ENCODE measurements at regions not wholly inside any gene's neighbourhood (a gene's known extent, or its start where the extent isn't known, plus 50 kb on each side); places are given as distances from the start of the nearest gene placed in this dataset.

DNA sequence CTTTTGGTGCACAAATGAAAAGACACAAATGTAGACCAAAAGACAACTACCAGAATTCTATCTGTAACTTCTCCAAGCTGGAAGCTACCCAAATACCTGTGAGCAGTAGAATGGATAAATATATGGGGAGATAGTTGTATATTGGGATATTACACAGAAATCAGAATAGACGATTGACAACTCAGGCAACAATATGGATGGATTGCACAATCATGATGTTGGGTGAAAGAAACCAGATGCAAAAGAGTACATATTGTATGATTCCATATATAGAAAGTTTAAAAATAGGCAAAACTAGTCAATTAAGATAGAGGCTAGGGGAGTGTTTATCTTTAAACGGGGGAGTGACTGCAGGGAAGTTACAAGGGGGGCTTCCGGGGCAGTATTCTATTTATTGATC lies 77.5 kb upstream of the NKD1 start:
- Histone ChIP-seq H3K27ac (ENCODE audit: low read length, poor library complexity, severe bottlenecking) (no peak overlapping the region), H3K9ac (ENCODE audit: low read length) (no peak overlapping the region), H3K4ac (ENCODE audit: low read depth in 1 of 2, low read length in 2 of 2) (no peak overlapping the region), H4K91ac (ENCODE audit: low read length) (no peak overlapping the region), H3K18ac (ENCODE audit: low read depth in 1 of 2, low read length in 2 of 2) (no peak overlapping the region), H3K4me3 (ENCODE audit: insufficient read depth in 1 of 2, low read depth in 1 of 2, low read length in 2 of 2) (no peak overlapping the region), H3K36me3 (ENCODE audit: control insufficient read depth in 1 of 2, insufficient read depth in 2 of 2, low read depth in 1 of 2, low read length in 2 of 2) (no peaks in the 10 kb centered on the region), H3K4me1 (ENCODE audit: control insufficient read depth, insufficient read depth, low read depth, low read length) (peaks cover 8% of the 10 kb centered on the region), H4K8ac (ENCODE audit: low read length) (no peak overlapping the region), H2AFZ (ENCODE audit: low read depth, low read length) (no peak overlapping the region), H2BK12ac (ENCODE audit: low read length in 2 of 2) (no peak overlapping the region), H3K14ac (ENCODE audit: low read length in 2 of 2) (no peak overlapping the region), H3K4me2 (ENCODE audit: low read length, poor library complexity, severe bottlenecking) (no peak overlapping the region), H3K23ac (ENCODE audit: low read length in 2 of 2) (no peak overlapping the region), H3K79me1 (replicated peaks; ENCODE audit: low read length, poor library complexity, severe bottlenecking) (no peaks in the 10 kb centered on the region), H3K9me3 (ENCODE audit: control insufficient read depth, low read length) (no peaks in the 10 kb centered on the region), H2BK5ac (ENCODE audit: low read depth, low read length, poor library complexity, severe bottlenecking) (no peak overlapping the region), H2BK120ac (ENCODE audit: low read depth, low read length) (no peak overlapping the region), H3K27me3 (ENCODE audit: control insufficient read depth in 1 of 2, insufficient read depth in 1 of 2, low read length in 2 of 2) (peaks cover 43 to 46% of the 10 kb centered on the region in 2 experiments), H2BK15ac (ENCODE audit: low read depth, poor library complexity, severe bottlenecking) (no peak overlapping the region), H2AK5ac (ENCODE audit: low read length, severe bottlenecking) (no peak overlapping the region)
- no peak for DNase-seq
- WGBS = 71% methylated on average over 3 of the region's 3 CpGs

DNA sequence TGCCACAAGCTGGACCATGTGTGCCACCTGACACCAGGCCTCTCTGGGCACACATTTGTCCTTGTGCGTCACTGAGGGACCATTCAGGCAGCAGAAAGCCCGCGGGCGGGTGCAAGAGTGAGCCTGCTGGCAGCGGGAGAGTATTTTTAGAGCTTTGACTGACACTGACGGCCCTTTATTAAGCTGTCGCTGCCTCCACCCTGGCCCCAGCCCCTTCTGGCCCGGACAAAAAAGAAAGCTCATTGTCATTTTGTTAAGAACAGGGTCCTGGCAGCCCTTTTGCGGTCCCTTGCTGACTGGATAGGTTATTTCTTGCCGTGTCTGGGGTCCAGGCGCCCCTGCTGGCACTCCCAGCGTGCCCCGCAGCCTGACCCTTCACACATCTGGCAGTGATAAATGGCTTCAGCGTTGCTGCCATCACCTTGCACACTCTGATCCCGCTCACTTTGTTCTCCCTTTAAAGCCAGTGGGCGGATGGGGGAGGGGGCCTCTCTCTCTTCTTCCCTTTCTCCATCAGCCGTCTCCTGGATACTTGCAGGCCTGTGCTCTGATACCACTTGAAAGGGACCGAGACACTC lies 78.4 kb upstream of the NKD1 start:
- no peaks in the 10 kb centered on the region for H3K79me1 ChIP-seq (replicated peaks; ENCODE audit: low read length, poor library complexity, severe bottlenecking)
- H2BK12ac ChIP-seq (ENCODE audit: low read length in 2 of 2) = no peak overlapping the region
- 43% methylated on average over 15 of the region's 18 CpGs for WGBS
- no peaks in the 10 kb centered on the region for H3K36me3 ChIP-seq (ENCODE audit: control insufficient read depth in 1 of 2, insufficient read depth in 2 of 2, low read depth in 1 of 2, low read length in 2 of 2)
- H2BK5ac ChIP-seq (ENCODE audit: low read depth, low read length, poor library complexity, severe bottlenecking) = no peak overlapping the region
- peaks cover 51 to 54% of the 10 kb centered on the region in 2 experiments for H3K27me3 ChIP-seq (ENCODE audit: control insufficient read depth in 1 of 2, insufficient read depth in 1 of 2, low read length in 2 of 2)
- H4K91ac ChIP-seq (ENCODE audit: low read length) = no peak overlapping the region
- no peak overlapping the region for H2AFZ ChIP-seq (ENCODE audit: low read depth, low read length)
- H3K27ac ChIP-seq (ENCODE audit: low read length, poor library complexity, severe bottlenecking) = no peak overlapping the region
- H3K14ac ChIP-seq (ENCODE audit: low read length in 2 of 2) = no peak overlapping the region
- H2BK15ac ChIP-seq (ENCODE audit: low read depth, poor library complexity, severe bottlenecking) = no peak overlapping the region
- H3K4me2 ChIP-seq (ENCODE audit: low read length, poor library complexity, severe bottlenecking) = no peak overlapping the region
- H3K18ac ChIP-seq (ENCODE audit: low read depth in 1 of 2, low read length in 2 of 2) = no peak overlapping the region
- DNase-seq = no peak
- H3K4me3 ChIP-seq (ENCODE audit: insufficient read depth in 1 of 2, low read depth in 1 of 2, low read length in 2 of 2) = no peak overlapping the region
- no peak overlapping the region for H2AK5ac ChIP-seq (ENCODE audit: low read length, severe bottlenecking)
- peaks cover 8% of the 10 kb centered on the region for H3K4me1 ChIP-seq (ENCODE audit: control insufficient read depth, insufficient read depth, low read depth, low read length)
- H3K9ac ChIP-seq (ENCODE audit: low read length) = no peak overlapping the region
- no peak overlapping the region for H3K23ac ChIP-seq (ENCODE audit: low read length in 2 of 2)
- no peak overlapping the region for H3K4ac ChIP-seq (ENCODE audit: low read depth in 1 of 2, low read length in 2 of 2)
- H2BK120ac ChIP-seq (ENCODE audit: low read depth, low read length) = no peak overlapping the region
- H3K9me3 ChIP-seq (ENCODE audit: control insufficient read depth, low read length) = no peaks in the 10 kb centered on the region
- H4K8ac ChIP-seq (ENCODE audit: low read length) = no peak overlapping the region

DNA sequence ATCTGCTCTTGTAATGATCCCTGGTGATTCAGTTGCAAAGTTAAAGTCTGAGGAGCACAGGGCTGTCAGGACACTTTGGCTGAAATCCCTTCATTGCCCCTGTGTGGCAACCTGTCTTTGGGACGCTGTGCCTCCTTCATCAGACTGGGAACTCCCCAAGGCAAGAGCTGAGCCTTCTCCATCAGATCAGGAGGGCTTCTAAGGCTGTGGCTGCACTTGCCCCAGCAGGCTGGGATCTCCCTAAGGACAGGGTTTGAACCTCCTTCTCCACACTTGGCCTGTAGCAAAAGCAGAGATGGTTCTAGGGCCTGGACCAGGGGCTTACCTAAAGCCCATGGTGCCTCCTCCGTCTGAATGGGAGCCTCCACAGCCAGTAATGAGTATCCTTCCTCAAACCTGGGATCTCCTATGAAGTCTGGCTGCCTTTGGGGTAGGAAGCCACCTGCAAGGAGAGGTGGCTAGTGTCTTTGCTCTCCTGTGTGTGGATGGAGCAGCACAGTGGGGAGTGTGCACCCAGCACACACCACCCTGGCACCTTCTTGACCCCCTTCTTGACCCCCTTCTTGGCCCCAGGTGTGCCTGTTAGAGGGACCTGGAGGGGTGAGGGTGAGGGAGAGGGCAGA lies 79.0 kb upstream of the NKD1 start:
- 44% methylated on average over 2 of the region's 2 CpGs for WGBS
- H2AK5ac ChIP-seq (ENCODE audit: low read length, severe bottlenecking) = no peak overlapping the region

DNA sequence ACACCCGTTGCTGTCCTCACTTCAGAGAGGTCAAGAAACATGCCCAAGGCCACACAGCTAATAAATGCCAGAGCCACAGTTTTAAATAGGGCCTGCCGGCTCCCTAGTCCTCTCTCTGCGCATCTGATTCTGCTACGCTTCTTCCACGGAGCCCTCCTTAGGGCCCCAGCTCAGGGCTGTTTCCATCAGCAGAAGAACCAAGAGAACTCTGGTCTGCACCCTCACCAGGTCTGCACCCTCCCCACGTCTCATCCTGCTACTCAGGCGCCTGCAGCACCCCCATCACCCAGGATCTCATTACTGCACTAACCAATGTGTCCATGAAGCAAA lies 79.5 kb upstream of the NKD1 start:
- Histone ChIP-seq H2AFZ (ENCODE audit: low read depth, low read length) (no peak overlapping the region), H3K36me3 (ENCODE audit: control insufficient read depth in 1 of 2, insufficient read depth in 2 of 2, low read depth in 1 of 2, low read length in 2 of 2) (no peaks in the 10 kb centered on the region), H4K8ac (ENCODE audit: low read length) (no peak overlapping the region), H3K4ac (ENCODE audit: low read depth in 1 of 2, low read length in 2 of 2) (no peak overlapping the region), H3K23ac (ENCODE audit: low read length in 2 of 2) (no peak overlapping the region), H3K9ac (ENCODE audit: low read length) (no peak overlapping the region), H3K4me1 (ENCODE audit: control insufficient read depth, insufficient read depth, low read depth, low read length) (peaks cover 8% of the 10 kb centered on the region), H3K14ac (ENCODE audit: low read length in 2 of 2) (no peak overlapping the region), H2BK12ac (ENCODE audit: low read length in 2 of 2) (no peak overlapping the region), H2BK5ac (ENCODE audit: low read depth, low read length, poor library complexity, severe bottlenecking) (no peak overlapping the region), H4K91ac (ENCODE audit: low read length) (no peak overlapping the region), H3K27me3 (ENCODE audit: control insufficient read depth in 1 of 2, insufficient read depth in 1 of 2, low read length in 2 of 2) (peaks cover 57 to 62% of the 10 kb centered on the region in 2 experiments), H3K18ac (ENCODE audit: low read depth in 1 of 2, low read length in 2 of 2) (no peak overlapping the region), H3K4me3 (ENCODE audit: insufficient read depth in 1 of 2, low read depth in 1 of 2, low read length in 2 of 2) (no peak overlapping the region), H2AK5ac (ENCODE audit: low read length, severe bottlenecking) (no peak overlapping the region), H2BK120ac (ENCODE audit: low read depth, low read length) (no peak overlapping the region), H2BK15ac (ENCODE audit: low read depth, poor library complexity, severe bottlenecking) (no peak overlapping the region), H3K27ac (ENCODE audit: low read length, poor library complexity, severe bottlenecking) (no peak overlapping the region), H3K4me2 (ENCODE audit: low read length, poor library complexity, severe bottlenecking) (no peak overlapping the region), H3K79me1 (replicated peaks; ENCODE audit: low read length, poor library complexity, severe bottlenecking) (no peaks in the 10 kb centered on the region), H3K9me3 (ENCODE audit: control insufficient read depth, low read length) (no peaks in the 10 kb centered on the region)
- no peak for DNase-seq
- 47% methylated on average over 7 of the region's 7 CpGs for WGBS

More for the DNA sequence above, 79.0 kb upstream of the NKD1 start:
- H3K4me2 ChIP-seq (ENCODE audit: low read length, poor library complexity, severe bottlenecking) = no peak overlapping the region
- H4K91ac ChIP-seq (ENCODE audit: low read length) = no peak overlapping the region
- no peak overlapping the region for H2BK120ac ChIP-seq (ENCODE audit: low read depth, low read length)
- H3K4ac ChIP-seq (ENCODE audit: low read depth in 1 of 2, low read length in 2 of 2) = no peak overlapping the region
- H3K9ac ChIP-seq (ENCODE audit: low read length) = no peak overlapping the region
- no peak overlapping the region for H3K23ac ChIP-seq (ENCODE audit: low read length in 2 of 2)
- no peak overlapping the region for H2AFZ ChIP-seq (ENCODE audit: low read depth, low read length)
- no peak overlapping the region for H3K14ac ChIP-seq (ENCODE audit: low read length in 2 of 2)
- no peak for DNase-seq
- H3K18ac ChIP-seq (ENCODE audit: low read depth in 1 of 2, low read length in 2 of 2) = no peak overlapping the region
- H3K9me3 ChIP-seq (ENCODE audit: control insufficient read depth, low read length) = no peaks in the 10 kb centered on the region
- H3K79me1 ChIP-seq (replicated peaks; ENCODE audit: low read length, poor library complexity, severe bottlenecking) = no peaks in the 10 kb centered on the region
- H3K27me3 ChIP-seq (ENCODE audit: control insufficient read depth in 1 of 2, insufficient read depth in 1 of 2, low read length in 2 of 2) = peaks cover 53 to 57% of the 10 kb centered on the region in 2 experiments
- no peak overlapping the region for H4K8ac ChIP-seq (ENCODE audit: low read length)
- no peak overlapping the region for H3K27ac ChIP-seq (ENCODE audit: low read length, poor library complexity, severe bottlenecking)
- no peak overlapping the region for H2BK15ac ChIP-seq (ENCODE audit: low read depth, poor library complexity, severe bottlenecking)
- no peaks in the 10 kb centered on the region for H3K36me3 ChIP-seq (ENCODE audit: control insufficient read depth in 1 of 2, insufficient read depth in 2 of 2, low read depth in 1 of 2, low read length in 2 of 2)
- H2BK12ac ChIP-seq (ENCODE audit: low read length in 2 of 2) = no peak overlapping the region
- no peak overlapping the region for H3K4me3 ChIP-seq (ENCODE audit: insufficient read depth in 1 of 2, low read depth in 1 of 2, low read length in 2 of 2)
- H3K4me1 ChIP-seq (ENCODE audit: control insufficient read depth, insufficient read depth, low read depth, low read length) = peaks cover 8% of the 10 kb centered on the region
- H2BK5ac ChIP-seq (ENCODE audit: low read depth, low read length, poor library complexity, severe bottlenecking) = no peak overlapping the region
